IMR-90 (cell line): ENCODE measurements at regions not wholly inside any gene's neighbourhood (a gene's known extent, or its start where the extent isn't known, plus 50 kb on each side); places are given as distances from the start of the nearest gene placed in this dataset.

Experiments
- ATAC-seq: fragments of 200-7000 bp; cut with Tn5 transposase; 2 replicates; pipeline ENCODE4 v1.9.1; 2020; ENCODE audit warnings: low read depth, mild to moderate bottlenecking, moderate library complexity
- BruUV-seq: library from RNA; stranded (reverse); fragments of 400-500 nt; replicated peaks from 2 replicates; lab custom pipeline; 2021; lab: Mats Ljungman, UMichigan
- CTCF ChIA-PET: fragments of 300-600 bp; formaldehyde crosslinking; extraction: SDS; loops from one replicate; lab custom pipeline; 2021; ENCODE audit warnings: antibody characterized with exemption; lab: Yijun Ruan, JAX
- POLR2A ChIA-PET: fragments of 300-600 bp; sonication (Branson Sonifier 250); formaldehyde crosslinking; loops from one replicate; lab custom pipeline; 2022; ENCODE audit warnings: antibody characterized with exemption; ENCODE audit not compliant: unreplicated experiment; lab: Charles Lee
- DNase-seq: peaks from one replicate; pipeline ENCODE4 v3.0.0; 2013
- H2AFZ ChIP-seq: replicated peaks from 2 replicates; pipeline ENCODE3; 2013; ENCODE audit warnings: low read length, mild to moderate bottlenecking; ENCODE audit not compliant: poor library complexity
- H2AK5ac ChIP-seq: 2 replicates; pipeline ENCODE4 v1.6.1; 2013; ENCODE audit warnings: low read depth, low read length, inconsistent platforms
- H2AK9ac ChIP-seq: replicated peaks from 2 replicates; pipeline ENCODE3; 2013; ENCODE audit warnings: mild to moderate bottlenecking, low read depth, low read length, moderate library complexity; ENCODE audit not compliant: poor library complexity
- H2BK120ac ChIP-seq: 2 replicates; pipeline ENCODE4 v1.6.1; 2013; ENCODE audit warnings: low read depth, low read length, inconsistent platforms
- H2BK15ac ChIP-seq: 3 replicates; pipeline ENCODE4 v1.6.1; 2013; ENCODE audit warnings: low read depth, low read length, inconsistent platforms
- H2BK20ac ChIP-seq: 2 replicates; pipeline ENCODE4 v1.6.1; 2013; ENCODE audit warnings: low read depth, mild to moderate bottlenecking, inconsistent platforms, low read length, moderate library complexity
- H2BK5ac ChIP-seq: 2 replicates; pipeline ENCODE4 v1.6.1; 2013; ENCODE audit warnings: mild to moderate bottlenecking, low read depth, low read length, inconsistent platforms; ENCODE audit not compliant: poor library complexity, severe bottlenecking
- H3K14ac ChIP-seq: replicated peaks from 2 replicates; pipeline ENCODE4 v1.6.1; 2013; ENCODE audit warnings: low read depth, low read length, inconsistent platforms
- H3K18ac ChIP-seq: 2 replicates; pipeline ENCODE4 v1.6.1; 2013; ENCODE audit warnings: low read depth, low read length, control low read depth
- H3K23ac ChIP-seq: 2 replicates; pipeline ENCODE4 v1.6.1; 2013; ENCODE audit warnings: low read depth, low read length, inconsistent platforms
- H3K27ac ChIP-seq: 2 replicates; pipeline ENCODE4 v1.5.1; 2013; ENCODE audit warnings: mild to moderate bottlenecking, control low read depth, low read length; ENCODE audit not compliant: insufficient read depth
- H3K27me3 ChIP-seq: 2 replicates; pipeline ENCODE4 v1.6.1; 2013; ENCODE audit warnings: low read length; ENCODE audit not compliant: control insufficient read depth, insufficient read depth
- H3K36me3 ChIP-seq: 2 replicates; pipeline ENCODE4 v1.6.1; 2013; ENCODE audit warnings: low read length, mixed read lengths; ENCODE audit not compliant: control insufficient read depth, insufficient read depth
- H3K4ac ChIP-seq: 2 replicates; pipeline ENCODE4 v1.6.1; 2013; ENCODE audit warnings: low read depth, low read length, inconsistent platforms
- H3K4me1 ChIP-seq: 2 replicates; pipeline ENCODE4 v1.6.1; 2013; ENCODE audit warnings: low read length, mixed read lengths; ENCODE audit not compliant: control insufficient read depth, insufficient read depth
- H3K4me2 ChIP-seq: 2 replicates; pipeline ENCODE4 v1.6.1; 2013; ENCODE audit warnings: low read depth, mild to moderate bottlenecking, control low read depth, low read length, moderate library complexity
- H3K4me3 ChIP-seq: 2 replicates; pipeline ENCODE4 v1.5.1; 2013; ENCODE audit warnings: low read depth, mild to moderate bottlenecking, control low read depth, low read length, moderate library complexity; ENCODE audit not compliant: insufficient read depth
- H3K56ac ChIP-seq: 2 replicates; pipeline ENCODE4 v1.6.1; 2013; ENCODE audit warnings: low read length, inconsistent platforms; ENCODE audit not compliant: insufficient read depth; ENCODE audit errors: extremely low read depth
- H3K79me1 ChIP-seq, 2 experiments: 2 replicates each; pipeline ENCODE4 v1.6.1; 2013; ENCODE audit warnings: low read length in 2 of 2, inconsistent platforms in 1 of 2, low read depth in 1 of 2
- H3K9ac ChIP-seq: 2 replicates; pipeline ENCODE4 v1.6.1; 2013; ENCODE audit warnings: low read depth, low read length, control low read depth
- H3K9me1 ChIP-seq: 2 replicates; pipeline ENCODE4 v1.6.1; 2013; ENCODE audit warnings: low read length, inconsistent platforms; ENCODE audit not compliant: insufficient read depth
- H3K9me3 ChIP-seq: 2 replicates; pipeline ENCODE4 v1.6.1; 2013; ENCODE audit warnings: low read length; ENCODE audit not compliant: control insufficient read depth, insufficient read depth
- H4K20me1 ChIP-seq: 2 replicates; pipeline ENCODE4 v1.6.1; 2013; ENCODE audit warnings: low read length, inconsistent platforms; ENCODE audit not compliant: insufficient read depth
- H4K5ac ChIP-seq: 2 replicates; pipeline ENCODE4 v1.6.1; 2013; ENCODE audit warnings: mild to moderate bottlenecking, low read depth, low read length, control low read depth
- H4K8ac ChIP-seq, 2 experiments: 2 replicates each; pipeline ENCODE4 v1.6.1; 2013; ENCODE audit warnings: low read depth in 2 of 2, low read length in 2 of 2, control low read depth in 1 of 2, inconsistent platforms in 1 of 2
- H4K91ac ChIP-seq: 2 replicates; pipeline ENCODE4 v1.6.1; 2013; ENCODE audit warnings: low read depth, low read length, inconsistent platforms; ENCODE audit not compliant: insufficient read depth
- BHLHE40 ChIP-seq: fragments of 150-350 bp; IDR thresholded peaks from 2 replicates; pipeline ENCODE4 v1.6.1; 2016; ENCODE audit warnings: mild to moderate bottlenecking, low read depth, low read length
- CEBPB ChIP-seq: IDR thresholded peaks from 2 replicates; pipeline ENCODE4 v1.6.1; 2012; ENCODE audit warnings: low read depth, low read length, improper control_type of control experiment
- CHD1 ChIP-seq: IDR thresholded peaks from 2 replicates; pipeline ENCODE4 v1.6.1; 2012; ENCODE audit warnings: low read depth, low read length, improper control_type of control experiment
- FOS ChIP-seq: fragments of 150-350 bp; IDR thresholded peaks from 2 replicates; pipeline ENCODE4 v1.6.1; 2016; ENCODE audit warnings: low read depth, low read length
- MAFK ChIP-seq: IDR thresholded peaks from 2 replicates; pipeline ENCODE4 v1.6.1; 2012; ENCODE audit warnings: low read depth, low read length, improper control_type of control experiment
- MAZ ChIP-seq: IDR thresholded peaks from 2 replicates; pipeline ENCODE4 v1.6.1; 2012; ENCODE audit warnings: low read depth, mild to moderate bottlenecking, low read length, improper control_type of control experiment, moderate library complexity, borderline replicate concordance
- MXI1 ChIP-seq: IDR thresholded peaks from 2 replicates; pipeline ENCODE4 v1.6.1; 2012; ENCODE audit warnings: low read depth, mild to moderate bottlenecking, low read length, moderate library complexity, borderline replicate concordance
- NFE2L2 ChIP-seq: fragments of 150-350 bp; IDR thresholded peaks from 2 replicates; pipeline ENCODE4 v1.6.1; 2016; ENCODE audit warnings: low read depth, mild to moderate bottlenecking, low read length
- POLR2A ChIP-seq: IDR thresholded peaks from 2 replicates; pipeline ENCODE4 v1.6.1; 2012; ENCODE audit warnings: mild to moderate bottlenecking, low read depth, low read length
- RAD21 ChIP-seq: IDR thresholded peaks from 2 replicates; pipeline ENCODE4 v1.6.1; 2012; ENCODE audit warnings: low read length, improper control_type of control experiment
- RCOR1 ChIP-seq: IDR thresholded peaks from 2 replicates; pipeline ENCODE4 v1.6.1; 2012; ENCODE audit warnings: mild to moderate bottlenecking, low read length, improper control_type of control experiment; ENCODE audit not compliant: insufficient replicate concordance
- RFX5 ChIP-seq: IDR thresholded peaks from 2 replicates; pipeline ENCODE4 v1.8.0; 2012; ENCODE audit warnings: low read depth, mild to moderate bottlenecking, low read length, moderate library complexity
- SMC3 ChIP-seq: fragments of 150-350 bp; IDR thresholded peaks from 2 replicates; pipeline ENCODE4 v1.6.1; 2016; ENCODE audit warnings: low read depth, mild to moderate bottlenecking, antibody characterized with exemption, low read length, moderate library complexity
- WGBS, 2 experiments: methylation state at CpG; one replicate each; pipeline versions ENCODE4 v1.1.5 to v1.1.7; 2013; ENCODE audit warnings: missing lambda C conversion rate in 2 of 2; ENCODE audit not compliant: insufficient read length in 1 of 2; ENCODE audit errors: extremely low coverage in 2 of 2; 5-methylcytosine and 5-hydroxymethylcytosine counted together
- dilution Hi-C: fragments of 300-500 bp; cut with HindIII; formaldehyde crosslinking; loops from one replicate; pipeline ENCODE4 v1.14.3; 2018; ENCODE audit warnings: low sequenced_read_pairs; ENCODE audit not compliant: unreplicated experiment
- in situ Hi-C: fragments of 300-500 bp; cut with MboI; formaldehyde crosslinking; loops from 3 replicates; pipeline ENCODE4 v1.14.3; 2019; ENCODE audit warnings: low sequenced_read_pairs, inconsistent platforms, mixed read lengths
- intact Hi-C: fragments of 100-400 bp; cut with micrococcal nuclease; formaldehyde crosslinking; loops from 2 replicates; pipeline ENCODE4 v1.10.0; 2022
- TF ChIP-seq, protein P1 (sequence below): fragments of 150-350 bp; IDR thresholded peaks from 2 replicates; pipeline ENCODE4 v1.6.1; 2017; ENCODE audit warnings: mild to moderate bottlenecking, antibody characterized with exemption, low read length, low read depth
- TF ChIP-seq, protein P2 (sequence below): conservative IDR thresholded peaks from 2 replicates; pipeline ENCODE4 v1.5.1; 2012; ENCODE audit warnings: mild to moderate bottlenecking, low read depth, low read length, improper control_type of control experiment
- TF ChIP-seq, protein P3 (sequence below): fragments of 150-350 bp; IDR thresholded peaks from 2 replicates; pipeline ENCODE4 v1.6.1; 2016; ENCODE audit warnings: low read depth, mild to moderate bottlenecking, low read length, moderate library complexity, borderline replicate concordance

DNA sequence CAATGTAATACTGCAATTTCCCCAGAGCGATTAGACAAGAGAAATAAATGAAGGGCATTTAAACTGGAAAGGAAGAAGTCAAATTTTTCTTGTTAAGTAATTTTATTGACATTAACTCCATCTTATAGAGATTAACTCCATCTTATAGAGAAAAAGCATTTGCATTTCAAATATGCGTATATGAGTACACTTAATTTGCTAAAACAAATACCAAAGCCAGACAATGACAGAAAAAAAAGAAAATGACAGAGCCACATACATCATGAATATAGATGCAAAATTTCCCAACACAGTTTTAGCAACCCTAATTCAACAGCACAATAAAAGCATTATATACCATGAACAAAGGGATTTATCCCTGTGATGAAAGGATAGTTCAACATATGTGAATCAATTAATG lies 1293.1 kb upstream of the EYS start:
- WGBS, 2 experiments = no CpG with 5 or more reads among the region's 2 CpGs
- H2BK5ac ChIP-seq = no peak overlapping the region
- no peak overlapping the region for H3K23ac ChIP-seq
- H2BK15ac ChIP-seq = no peak overlapping the region
- H4K91ac ChIP-seq = no peak overlapping the region
- no peaks in the 10 kb centered on the region for H3K79me1 ChIP-seq
- H2AK9ac ChIP-seq = no peak overlapping the region
- no peak for TF ChIP-seq FOS
- TF ChIP-seq, protein P1, sequence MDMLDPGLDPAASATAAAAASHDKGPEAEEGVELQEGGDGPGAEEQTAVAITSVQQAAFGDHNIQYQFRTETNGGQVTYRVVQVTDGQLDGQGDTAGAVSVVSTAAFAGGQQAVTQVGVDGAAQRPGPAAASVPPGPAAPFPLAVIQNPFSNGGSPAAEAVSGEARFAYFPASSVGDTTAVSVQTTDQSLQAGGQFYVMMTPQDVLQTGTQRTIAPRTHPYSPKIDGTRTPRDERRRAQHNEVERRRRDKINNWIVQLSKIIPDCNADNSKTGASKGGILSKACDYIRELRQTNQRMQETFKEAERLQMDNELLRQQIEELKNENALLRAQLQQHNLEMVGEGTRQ = no peak
- TF ChIP-seq BHLHE40 = no peak
- TF ChIP-seq CHD1 = no peak
- no peak for TF ChIP-seq CEBPB
- TF ChIP-seq, protein P2, sequence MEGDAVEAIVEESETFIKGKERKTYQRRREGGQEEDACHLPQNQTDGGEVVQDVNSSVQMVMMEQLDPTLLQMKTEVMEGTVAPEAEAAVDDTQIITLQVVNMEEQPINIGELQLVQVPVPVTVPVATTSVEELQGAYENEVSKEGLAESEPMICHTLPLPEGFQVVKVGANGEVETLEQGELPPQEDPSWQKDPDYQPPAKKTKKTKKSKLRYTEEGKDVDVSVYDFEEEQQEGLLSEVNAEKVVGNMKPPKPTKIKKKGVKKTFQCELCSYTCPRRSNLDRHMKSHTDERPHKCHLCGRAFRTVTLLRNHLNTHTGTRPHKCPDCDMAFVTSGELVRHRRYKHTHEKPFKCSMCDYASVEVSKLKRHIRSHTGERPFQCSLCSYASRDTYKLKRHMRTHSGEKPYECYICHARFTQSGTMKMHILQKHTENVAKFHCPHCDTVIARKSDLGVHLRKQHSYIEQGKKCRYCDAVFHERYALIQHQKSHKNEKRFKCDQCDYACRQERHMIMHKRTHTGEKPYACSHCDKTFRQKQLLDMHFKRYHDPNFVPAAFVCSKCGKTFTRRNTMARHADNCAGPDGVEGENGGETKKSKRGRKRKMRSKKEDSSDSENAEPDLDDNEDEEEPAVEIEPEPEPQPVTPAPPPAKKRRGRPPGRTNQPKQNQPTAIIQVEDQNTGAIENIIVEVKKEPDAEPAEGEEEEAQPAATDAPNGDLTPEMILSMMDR = no peak
- no peak for TF ChIP-seq NFE2L2
- no peak for TF ChIP-seq MXI1
- no peak for TF ChIP-seq SMC3
- no peak for TF ChIP-seq MAFK
- no peak for TF ChIP-seq MAZ
- TF ChIP-seq RAD21 = no peak
- no peak for TF ChIP-seq RFX5
- no peak for TF ChIP-seq POLR2A
- TF ChIP-seq, protein P3, sequence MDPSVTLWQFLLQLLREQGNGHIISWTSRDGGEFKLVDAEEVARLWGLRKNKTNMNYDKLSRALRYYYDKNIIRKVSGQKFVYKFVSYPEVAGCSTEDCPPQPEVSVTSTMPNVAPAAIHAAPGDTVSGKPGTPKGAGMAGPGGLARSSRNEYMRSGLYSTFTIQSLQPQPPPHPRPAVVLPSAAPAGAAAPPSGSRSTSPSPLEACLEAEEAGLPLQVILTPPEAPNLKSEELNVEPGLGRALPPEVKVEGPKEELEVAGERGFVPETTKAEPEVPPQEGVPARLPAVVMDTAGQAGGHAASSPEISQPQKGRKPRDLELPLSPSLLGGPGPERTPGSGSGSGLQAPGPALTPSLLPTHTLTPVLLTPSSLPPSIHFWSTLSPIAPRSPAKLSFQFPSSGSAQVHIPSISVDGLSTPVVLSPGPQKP = no peak
- TF ChIP-seq RCOR1 = no peak
- no peak overlapping the region for H4K5ac ChIP-seq
- no peak overlapping the region for H3K56ac ChIP-seq
- ATAC-seq (no peak), DNase-seq (no peak)
- H3K4me3 ChIP-seq = no peak overlapping the region
- no peak overlapping the region for H3K9ac ChIP-seq
- no peak overlapping the region for H3K27ac ChIP-seq
- no peak overlapping the region for H2BK120ac ChIP-seq
- in situ Hi-C loops = no loop called here
- H3K4me2 ChIP-seq = no peak overlapping the region
- no peaks in the 10 kb centered on the region for H3K27me3 ChIP-seq
- no peaks in the 10 kb centered on the region for H3K36me3 ChIP-seq
- H3K9me3 ChIP-seq = no peaks in the 10 kb centered on the region
- ChIA-PET CTCF (no interaction called here), POLR2A (no interaction called here)
- H3K18ac ChIP-seq = no peak overlapping the region
- no peaks in the 10 kb centered on the region for H4K20me1 ChIP-seq
- no peak overlapping the region for H2AFZ ChIP-seq
- no peak overlapping the region for H3K4ac ChIP-seq
- H4K8ac ChIP-seq = no peak overlapping the region
- intact Hi-C loops = no loop called here
- BruUV-seq = no TSS peak
- no peak overlapping the region for H2AK5ac ChIP-seq
- H2BK20ac ChIP-seq = no peak overlapping the region
- no peaks in the 10 kb centered on the region for H3K4me1 ChIP-seq
- no peak overlapping the region for H3K14ac ChIP-seq
- dilution Hi-C loops = no loop called here
- H3K9me1 ChIP-seq = no peaks in the 10 kb centered on the region
